K562 (cell line): ENCODE measurements at regions not wholly inside any gene's neighbourhood (a gene's known extent, or its start where the extent isn't known, plus 50 kb on each side); places are given as distances from the start of the nearest gene placed in this dataset.

Experiments used
- ATAC-seq: fragments of 200-7000 bp; cut with Tn5 transposase; 3 replicates; pipeline ENCODE4 v1.9.1; 2020; ENCODE audit warnings: moderate library complexity
- BruUV-seq: library from RNA; stranded (reverse); fragments of 400-500 nt; replicated peaks from 2 replicates; lab custom pipeline; 2021; lab: Mats Ljungman, UMichigan
- CTCF ChIA-PET: fragments of 300-600 bp; formaldehyde crosslinking; extraction: SDS; loops from one replicate; lab custom pipeline; 2021; ENCODE audit warnings: low intra/inter-chr PET ratio; lab: Yijun Ruan, JAX
- POLR2A ChIA-PET: fragments of 300-600, 350-650 bp; sonication (Branson Sonifier 250); formaldehyde crosslinking; extraction: SDS; loops from one replicate; lab custom pipeline; 2021; ENCODE audit warnings: antibody characterized with exemption, inconsistent platforms; lab: Yijun Ruan, JAX
- DNase-seq, 4 experiments: peaks; one replicate each; pipeline versions ENCODE4 v3.0.0 to v3.0.0-alpha.2; 2011 to 2018; ENCODE audit warnings: low spot score in 3 of 4, mixed read lengths in 3 of 4; ENCODE audit errors: extremely low read depth in 1 of 4
- FAIRE-seq: peaks from 2 replicates; lab custom pipeline; 2011; peaks lifted over from hg19 to GRCh38; lab: Jason Lieb, UNC
- H2AFZ ChIP-seq: 2 replicates; pipeline ENCODE4 v1.6.0; 2011; ENCODE audit warnings: low read depth, low read length, control low read depth, inconsistent platforms
- H3K27ac ChIP-seq: fragments of 200-600 bp; 3 replicates; pipeline ENCODE4 v1.8.0; 2011; ENCODE audit warnings: low read depth, mild to moderate bottlenecking, control low read depth, inconsistent platforms, low read length, moderate library complexity, mixed read lengths; ENCODE audit errors: extremely low read depth
- H3K27me3 ChIP-seq, 2 experiments: fragments of 300-600 bp in 1 of 2; 2 replicates in 1 of 2; 3 replicates in 1 of 2; pipeline versions ENCODE4 v1.6.0 to v1.8.0; 2011; ENCODE audit warnings: inconsistent platforms in 2 of 2, low read length in 2 of 2, mild to moderate bottlenecking in 1 of 2, mixed read lengths in 1 of 2, moderate library complexity in 1 of 2; ENCODE audit not compliant: control insufficient read depth in 2 of 2, insufficient read depth in 2 of 2
- H3K36me3 ChIP-seq: fragments of 300-600 bp; 3 replicates; pipeline ENCODE4 v1.8.0; 2011; ENCODE audit warnings: mild to moderate bottlenecking, low read length, inconsistent platforms; ENCODE audit not compliant: control insufficient read depth, insufficient read depth
- H3K4me1 ChIP-seq, 2 experiments: fragments of 200-600 bp in 1 of 2; replicated peaks in 1 of 2; 2 replicates in 1 of 2; 3 replicates in 1 of 2; pipeline versions ENCODE4 v1.5.1 to v1.8.0; 2011; ENCODE audit warnings: inconsistent platforms in 2 of 2, low read length in 2 of 2, mild to moderate bottlenecking in 1 of 2, mixed read lengths in 1 of 2, moderate library complexity in 1 of 2; ENCODE audit not compliant: control insufficient read depth in 2 of 2, insufficient read depth in 2 of 2
- H3K4me2 ChIP-seq: 2 replicates; pipeline ENCODE4 v1.6.1; 2011; ENCODE audit warnings: low read length, control low read depth, inconsistent platforms, mixed read lengths; ENCODE audit not compliant: insufficient read depth
- H3K4me3 ChIP-seq: fragments of 200-600 bp; sonication (generic), shearing (Covaris generic); 2 replicates; pipeline ENCODE4 v1.5.1; 2016; ENCODE audit warnings: control low read depth, inconsistent platforms
- H3K79me2 ChIP-seq: fragments of 200-600 bp; 3 replicates; pipeline ENCODE4 v1.8.0; 2011; ENCODE audit warnings: low read length, inconsistent platforms; ENCODE audit not compliant: control insufficient read depth, insufficient read depth
- H3K9ac ChIP-seq, 2 experiments: 2 replicates each; pipeline versions ENCODE4 v1.6.0 to v1.6.1; 2011; ENCODE audit warnings: low read depth in 2 of 2, low read length in 2 of 2, control low read depth in 1 of 2, inconsistent platforms in 1 of 2, mild to moderate bottlenecking in 1 of 2, mixed read lengths in 1 of 2; ENCODE audit not compliant: insufficient read depth in 1 of 2
- H3K9me1 ChIP-seq: one replicate; pipeline ENCODE4 v1.6.0; 2011; ENCODE audit warnings: inconsistent platforms, mild to moderate bottlenecking, low read length, moderate library complexity; ENCODE audit not compliant: control insufficient read depth, insufficient read depth
- H3K9me3 ChIP-seq: replicated peaks from 2 replicates; pipeline ENCODE4 v1.5.1; 2011; ENCODE audit warnings: low read depth, low read length, inconsistent platforms; ENCODE audit not compliant: control insufficient read depth, insufficient read depth
- H4K20me1 ChIP-seq: replicated peaks from 2 replicates; pipeline ENCODE4 v1.6.1; 2011; ENCODE audit warnings: low read length, inconsistent platforms, mixed read lengths; ENCODE audit not compliant: control insufficient read depth, insufficient read depth
- EZH2 ChIP-seq: IDR thresholded peaks from 2 replicates; pipeline ENCODE4 v1.6.1; 2012; ENCODE audit warnings: low read depth, mild to moderate bottlenecking, inconsistent platforms, low read length, borderline replicate concordance
- JUN ChIP-seq, 2 experiments: sonication (generic) in 1 of 2; formaldehyde crosslinking in 1 of 2; IDR thresholded peaks; 2 replicates each; pipeline versions ENCODE4 v1.6.1 to v1.8.0; 2012 to 2022; ENCODE audit warnings: borderline replicate concordance in 2 of 2, mild to moderate bottlenecking in 2 of 2, improper control_type of control experiment in 1 of 2, low read depth in 1 of 2, low read length in 1 of 2, missing genetic modification reagents in 1 of 2
- PHB ChIP-seq: fragments of 250-450 bp; sonication (Bioruptor Pico); IDR thresholded peaks from 2 replicates; pipeline ENCODE4 v1.5.0; 2021
- POLR2G ChIP-seq: fragments of 200-400 bp; formaldehyde crosslinking; IDR thresholded peaks from 2 replicates; pipeline ENCODE4 v1.6.1; 2017; ENCODE audit warnings: low read depth, mild to moderate bottlenecking, antibody characterized with exemption, low read length, moderate library complexity
- SIN3A ChIP-seq, 2 experiments: fragments of 150-350 bp in 1 of 2; IDR thresholded peaks; 2 replicates each; pipeline ENCODE4 v1.6.1; 2011 to 2016; ENCODE audit warnings: borderline replicate concordance in 2 of 2, low read depth in 2 of 2, low read length in 2 of 2, mild to moderate bottlenecking in 2 of 2, moderate library complexity in 2 of 2; ENCODE audit not compliant: control insufficient read depth in 1 of 2
- UBTF ChIP-seq, 2 experiments: IDR thresholded peaks; 2 replicates each; pipeline ENCODE4 v1.6.1; 2012; ENCODE audit warnings: improper control_type of control experiment in 2 of 2, low read depth in 2 of 2, low read length in 2 of 2, borderline replicate concordance in 1 of 2
- ZNF146 ChIP-seq: IDR thresholded peaks from one replicate; pipeline ENCODE4 v1.6.1; 2018; ENCODE audit warnings: missing compliant biosample characterization; ENCODE audit not compliant: unreplicated experiment
- ZNF507 ChIP-seq: conservative IDR thresholded peaks from 2 replicates; pipeline ENCODE4 v1.6.1; 2017; ENCODE audit warnings: missing genetic modification characterization, missing compliant biosample characterization
- WGBS: fragments of 100-300 bp; shearing (Covaris generic); methylation state at CpG from one replicate; pipeline ENCODE4 v1.1.6; 2016; ENCODE audit warnings: low coverage, mixed read lengths; ENCODE audit not compliant: insufficient coverage; ENCODE audit errors: missing lambda C conversion rate; 5-methylcytosine and 5-hydroxymethylcytosine counted together
- in situ Hi-C: fragments of 300-500 bp; cut with MboI; formaldehyde crosslinking; loops from 4 replicates; pipeline ENCODE4 v1.15.0; 2018; ENCODE audit warnings: inconsistent platforms, mixed read lengths
- intact Hi-C: fragments of 100-400 bp; cut with micrococcal nuclease; formaldehyde crosslinking; loops from 2 replicates; pipeline ENCODE4 v1.14.2; 2022

- in situ Hi-C loops (no loop called here), intact Hi-C loops (no loop called here)
- Histone ChIP-seq H3K4me2 (no peak overlapping the region), H3K9me1 (no peaks in the 10 kb centered on the region), H3K79me2 (no peaks in the 10 kb centered on the region), H3K27ac (no peak overlapping the region), H4K20me1 (no peaks in the 10 kb centered on the region; the same call in 1 of the 2 replicates), H2AFZ (no peak overlapping the region), H3K9ac (no peak overlapping the region), H3K9me3 (no peaks in the 10 kb centered on the region), H3K27me3 (peaks cover 0 to 1% of the 10 kb centered on the region in 2 experiments; a peak in 1 of 5 replicates), H3K4me1 (no peaks in the 10 kb centered on the region), H3K36me3 (no peaks in the 10 kb centered on the region), H3K4me3 (no peak overlapping the region)
- ATAC-seq (no peak), FAIRE-seq (no peak), DNase-seq (no peak)
- TF ChIP-seq UBTF (IDR thresholded peaks at IDR 0.05; ENCODE audit: borderline replicate concordance in 1 of 2, low read depth in 2 of 2, low read length in 2 of 2) (no peak), JUN (IDR thresholded peaks at IDR 0.05; ENCODE audit: borderline replicate concordance, low read depth, low read length) (no peak), JUN (CRISPR knock-in tag; IDR thresholded peaks at IDR 0.05; ENCODE audit: borderline replicate concordance) (no peak), PHB (CRISPR knock-in tag) (no peak), EZH2 (no peak), ZNF507 (no peak), SIN3A (IDR thresholded peaks at IDR 0.05; ENCODE audit: borderline replicate concordance in 2 of 2, control insufficient read depth in 1 of 2, low read depth in 2 of 2, low read length in 2 of 2) (no peak), ZNF146 (CRISPR knock-in tag) (no peak), POLR2G (no peak)
- no TSS peak for BruUV-seq
- POLR2A ChIA-PET = no interaction called here
- WGBS = 0% methylated on average over 2 of the region's 2 CpGs
- CTCF ChIA-PET = no interaction called here
Observed at GRCh38 chr5:171714261-171714660, 71.4 kb upstream of the SMIM23 start.
